HepG2 (cell line): ENCODE measurements at regions not wholly inside any gene's neighbourhood (a gene's known extent, or its start where the extent isn't known, plus 50 kb on each side); places are given as distances from the start of the nearest gene placed in this dataset.

Experiments
- DMAP1 ChIP-seq: IDR thresholded peaks from 2 replicates; pipeline ENCODE4 v1.6.1; 2016
- DRAP1 ChIP-seq: IDR thresholded peaks from 2 replicates; pipeline ENCODE4 v1.6.1; 2016; ENCODE audit warnings: missing genetic modification reagents, missing compliant biosample characterization
- ISX ChIP-seq: sonication (generic); formaldehyde crosslinking; conservative IDR thresholded peaks from 2 replicates; pipeline ENCODE4 v1.5.0; 2020; ENCODE audit warnings: missing genetic modification reagents
- KAT7 ChIP-seq: IDR thresholded peaks from 2 replicates; pipeline ENCODE4 v1.6.1; 2018; ENCODE audit warnings: borderline replicate concordance, missing compliant biosample characterization
- KLF6 ChIP-seq: IDR thresholded peaks from 2 replicates; pipeline ENCODE4 v1.8.0; 2016; ENCODE audit warnings: missing biosample characterization, missing genetic modification reagents
- TGIF2 ChIP-seq: IDR thresholded peaks from 2 replicates; pipeline ENCODE4 v1.6.1; 2016; ENCODE audit warnings: control low read depth, missing compliant biosample characterization
- TSC22D2 ChIP-seq: sonication (generic); formaldehyde crosslinking; IDR thresholded peaks from 2 replicates; pipeline ENCODE4 v1.5.1; 2020; ENCODE audit warnings: missing genetic modification reagents, mild to moderate bottlenecking, borderline replicate concordance
- WIZ ChIP-seq: sonication (generic); formaldehyde crosslinking; IDR thresholded peaks from 2 replicates; pipeline ENCODE4 v1.5.1; 2020; ENCODE audit warnings: mild to moderate bottlenecking, missing genetic modification reagents
- ZBTB7A ChIP-seq: sonication (generic); formaldehyde crosslinking; IDR thresholded peaks from 2 replicates; pipeline ENCODE4 v1.8.0; 2022; ENCODE audit warnings: mild to moderate bottlenecking, missing genetic modification reagents
- ZFP62 ChIP-seq: sonication (generic); formaldehyde crosslinking; IDR thresholded peaks from 2 replicates; pipeline ENCODE4 v1.4.0; 2020; ENCODE audit warnings: missing genetic modification reagents
- ZNF292 ChIP-seq: sonication (generic); formaldehyde crosslinking; IDR thresholded peaks from 2 replicates; pipeline ENCODE4 v1.8.1; 2022; ENCODE audit warnings: mild to moderate bottlenecking, low read depth, missing genetic modification reagents, borderline replicate concordance
- ZNF296 ChIP-seq: sonication (generic); formaldehyde crosslinking; conservative IDR thresholded peaks from 2 replicates; pipeline ENCODE4 v1.5.0; 2020; ENCODE audit warnings: mild to moderate bottlenecking, missing genetic modification reagents
- ZNF501 ChIP-seq: sonication (generic); formaldehyde crosslinking; IDR thresholded peaks from 2 replicates; pipeline ENCODE4 v1.5.1; 2020; ENCODE audit warnings: mild to moderate bottlenecking, moderate library complexity, missing genetic modification reagents
- ZNF678 ChIP-seq: sonication (generic); formaldehyde crosslinking; IDR thresholded peaks from 2 replicates; pipeline ENCODE4 v1.4.0; 2020; ENCODE audit warnings: mild to moderate bottlenecking, missing genetic modification reagents
- TF ChIP-seq, protein P1 (sequence below): sonication (generic); formaldehyde crosslinking; IDR thresholded peaks from 2 replicates; pipeline ENCODE4 v1.5.0; 2020; ENCODE audit warnings: mild to moderate bottlenecking, missing genetic modification reagents
- TF ChIP-seq, protein P2 (sequence below): sonication (generic); formaldehyde crosslinking; IDR thresholded peaks from 2 replicates; pipeline ENCODE4 v1.4.0; 2020; ENCODE audit warnings: missing genetic modification reagents, borderline replicate concordance
- TF ChIP-seq, protein P3 (sequence below): sonication (generic); IDR thresholded peaks from 2 replicates; pipeline ENCODE4 v1.6.1; 2016; ENCODE audit warnings: low read depth, borderline replicate concordance
- TF ChIP-seq, protein P4 (sequence below): sonication (generic); formaldehyde crosslinking; IDR thresholded peaks from 2 replicates; pipeline ENCODE4 v1.8.1; 2023; ENCODE audit warnings: mild to moderate bottlenecking, missing genetic modification reagents
- TF ChIP-seq, protein P5 (sequence below): sonication (generic); formaldehyde crosslinking; IDR thresholded peaks from 2 replicates; pipeline ENCODE4 v1.5.0; 2020; ENCODE audit warnings: mild to moderate bottlenecking, missing genetic modification reagents, borderline replicate concordance

GRCh38 chr6:26158076-26158580, 70.9 kb downstream of the HFE start (continued):
- TF ChIP-seq, protein P1, sequence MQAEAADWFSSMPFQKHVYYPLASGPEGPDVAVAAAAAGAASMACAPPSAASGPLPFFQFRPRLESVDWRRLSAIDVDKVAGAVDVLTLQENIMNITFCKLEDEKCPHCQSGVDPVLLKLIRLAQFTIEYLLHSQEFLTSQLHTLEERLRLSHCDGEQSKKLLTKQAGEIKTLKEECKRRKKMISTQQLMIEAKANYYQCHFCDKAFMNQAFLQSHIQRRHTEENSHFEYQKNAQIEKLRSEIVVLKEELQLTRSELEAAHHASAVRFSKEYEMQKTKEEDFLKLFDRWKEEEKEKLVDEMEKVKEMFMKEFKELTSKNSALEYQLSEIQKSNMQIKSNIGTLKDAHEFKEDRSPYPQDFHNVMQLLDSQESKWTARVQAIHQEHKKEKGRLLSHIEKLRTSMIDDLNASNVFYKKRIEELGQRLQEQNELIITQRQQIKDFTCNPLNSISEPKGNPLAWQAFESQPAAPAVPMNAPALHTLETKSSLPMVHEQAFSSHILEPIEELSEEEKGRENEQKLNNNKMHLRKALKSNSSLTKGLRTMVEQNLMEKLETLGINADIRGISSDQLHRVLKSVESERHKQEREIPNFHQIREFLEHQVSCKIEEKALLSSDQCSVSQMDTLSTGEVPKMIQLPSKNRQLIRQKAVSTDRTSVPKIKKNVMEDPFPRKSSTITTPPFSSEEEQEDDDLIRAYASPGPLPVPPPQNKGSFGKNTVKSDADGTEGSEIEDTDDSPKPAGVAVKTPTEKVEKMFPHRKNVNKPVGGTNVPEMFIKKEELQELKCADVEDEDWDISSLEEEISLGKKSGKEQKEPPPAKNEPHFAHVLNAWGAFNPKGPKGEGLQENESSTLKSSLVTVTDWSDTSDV (CRISPR knock-in tag) = no peak
- TF ChIP-seq DMAP1 (0 out of 2 replicates have a peak, but pooled peaks have one; percentile 21), TGIF2 (CRISPR knock-in tag) (peak; percentile 86; the same call in 1 of the 2 replicates), ZNF296 (peak; percentile 94), WIZ (CRISPR knock-in tag) (peak; percentile 49; the same call in 1 of the 2 replicates), ZNF501 (CRISPR knock-in tag) (peak; percentile 80), KAT7 (CRISPR knock-in tag) (no peak; the same call in 1 of the 2 replicates), ZNF678 (CRISPR knock-in tag) (no peak), ISX (CRISPR knock-in tag) (no peak), ZFP62 (CRISPR knock-in tag) (no peak), ZNF292 (CRISPR knock-in tag) (no peak), KLF6 (CRISPR knock-in tag) (no peak; the same call in 1 of the 2 replicates), ZBTB7A (CRISPR knock-in tag) (no peak), TSC22D2 (CRISPR knock-in tag) (peak; percentile 79; the same call in 1 of the 2 replicates), DRAP1 (CRISPR knock-in tag) (peak; percentile 3; the same call in 1 of the 2 replicates)
- TF ChIP-seq, protein P2, sequence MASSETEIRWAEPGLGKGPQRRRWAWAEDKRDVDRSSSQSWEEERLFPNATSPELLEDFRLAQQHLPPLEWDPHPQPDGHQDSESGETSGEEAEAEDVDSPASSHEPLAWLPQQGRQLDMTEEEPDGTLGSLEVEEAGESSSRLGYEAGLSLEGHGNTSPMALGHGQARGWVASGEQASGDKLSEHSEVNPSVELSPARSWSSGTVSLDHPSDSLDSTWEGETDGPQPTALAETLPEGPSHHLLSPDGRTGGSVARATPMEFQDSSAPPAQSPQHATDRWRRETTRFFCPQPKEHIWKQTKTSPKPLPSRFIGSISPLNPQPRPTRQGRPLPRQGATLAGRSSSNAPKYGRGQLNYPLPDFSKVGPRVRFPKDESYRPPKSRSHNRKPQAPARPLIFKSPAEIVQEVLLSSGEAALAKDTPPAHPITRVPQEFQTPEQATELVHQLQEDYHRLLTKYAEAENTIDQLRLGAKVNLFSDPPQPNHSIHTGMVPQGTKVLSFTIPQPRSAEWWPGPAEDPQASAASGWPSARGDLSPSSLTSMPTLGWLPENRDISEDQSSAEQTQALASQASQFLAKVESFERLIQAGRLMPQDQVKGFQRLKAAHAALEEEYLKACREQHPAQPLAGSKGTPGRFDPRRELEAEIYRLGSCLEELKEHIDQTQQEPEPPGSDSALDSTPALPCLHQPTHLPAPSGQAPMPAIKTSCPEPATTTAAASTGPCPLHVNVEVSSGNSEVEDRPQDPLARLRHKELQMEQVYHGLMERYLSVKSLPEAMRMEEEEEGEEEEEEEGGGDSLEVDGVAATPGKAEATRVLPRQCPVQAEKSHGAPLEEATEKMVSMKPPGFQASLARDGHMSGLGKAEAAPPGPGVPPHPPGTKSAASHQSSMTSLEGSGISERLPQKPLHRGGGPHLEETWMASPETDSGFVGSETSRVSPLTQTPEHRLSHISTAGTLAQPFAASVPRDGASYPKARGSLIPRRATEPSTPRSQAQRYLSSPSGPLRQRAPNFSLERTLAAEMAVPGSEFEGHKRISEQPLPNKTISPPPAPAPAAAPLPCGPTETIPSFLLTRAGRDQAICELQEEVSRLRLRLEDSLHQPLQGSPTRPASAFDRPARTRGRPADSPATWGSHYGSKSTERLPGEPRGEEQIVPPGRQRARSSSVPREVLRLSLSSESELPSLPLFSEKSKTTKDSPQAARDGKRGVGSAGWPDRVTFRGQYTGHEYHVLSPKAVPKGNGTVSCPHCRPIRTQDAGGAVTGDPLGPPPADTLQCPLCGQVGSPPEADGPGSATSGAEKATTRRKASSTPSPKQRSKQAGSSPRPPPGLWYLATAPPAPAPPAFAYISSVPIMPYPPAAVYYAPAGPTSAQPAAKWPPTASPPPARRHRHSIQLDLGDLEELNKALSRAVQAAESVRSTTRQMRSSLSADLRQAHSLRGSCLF = no peak; the same call in 1 of the 2 replicates
- TF ChIP-seq, protein P3, sequence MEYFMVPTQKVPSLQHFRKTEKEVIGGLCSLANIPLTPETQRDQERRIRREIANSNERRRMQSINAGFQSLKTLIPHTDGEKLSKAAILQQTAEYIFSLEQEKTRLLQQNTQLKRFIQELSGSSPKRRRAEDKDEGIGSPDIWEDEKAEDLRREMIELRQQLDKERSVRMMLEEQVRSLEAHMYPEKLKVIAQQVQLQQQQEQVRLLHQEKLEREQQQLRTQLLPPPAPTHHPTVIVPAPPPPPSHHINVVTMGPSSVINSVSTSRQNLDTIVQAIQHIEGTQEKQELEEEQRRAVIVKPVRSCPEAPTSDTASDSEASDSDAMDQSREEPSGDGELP = 0 out of 2 replicates have a peak, but pooled peaks have one; percentile 48
- TF ChIP-seq, protein P4, sequence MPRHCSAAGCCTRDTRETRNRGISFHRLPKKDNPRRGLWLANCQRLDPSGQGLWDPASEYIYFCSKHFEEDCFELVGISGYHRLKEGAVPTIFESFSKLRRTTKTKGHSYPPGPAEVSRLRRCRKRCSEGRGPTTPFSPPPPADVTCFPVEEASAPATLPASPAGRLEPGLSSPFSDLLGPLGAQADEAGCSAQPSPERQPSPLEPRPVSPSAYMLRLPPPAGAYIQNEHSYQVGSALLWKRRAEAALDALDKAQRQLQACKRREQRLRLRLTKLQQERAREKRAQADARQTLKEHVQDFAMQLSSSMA (CRISPR knock-in tag) = peak; percentile 79; the same call in 1 of the 2 replicates
- TF ChIP-seq, protein P5, sequence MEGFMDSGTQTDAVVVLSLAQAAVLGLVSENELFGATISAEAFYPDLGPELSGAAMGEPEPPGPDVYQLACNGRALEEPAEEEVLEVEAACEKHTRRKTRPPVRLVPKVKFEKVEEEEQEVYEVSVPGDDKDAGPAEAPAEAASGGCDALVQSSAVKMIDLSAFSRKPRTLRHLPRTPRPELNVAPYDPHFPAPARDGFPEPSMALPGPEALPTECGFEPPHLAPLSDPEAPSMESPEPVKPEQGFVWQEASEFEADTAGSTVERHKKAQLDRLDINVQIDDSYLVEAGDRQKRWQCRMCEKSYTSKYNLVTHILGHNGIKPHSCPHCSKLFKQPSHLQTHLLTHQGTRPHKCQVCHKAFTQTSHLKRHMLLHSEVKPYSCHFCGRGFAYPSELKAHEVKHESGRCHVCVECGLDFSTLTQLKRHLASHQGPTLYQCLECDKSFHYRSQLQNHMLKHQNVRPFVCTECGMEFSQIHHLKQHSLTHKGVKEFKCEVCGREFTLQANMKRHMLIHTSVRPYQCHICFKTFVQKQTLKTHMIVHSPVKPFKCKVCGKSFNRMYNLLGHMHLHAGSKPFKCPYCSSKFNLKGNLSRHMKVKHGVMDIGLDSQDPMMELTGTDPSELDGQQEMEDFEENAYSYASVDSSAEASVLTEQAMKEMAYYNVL (CRISPR knock-in tag) = peak; percentile 56; the same call in 1 of the 2 replicates
